ENCODE measurements at regions not wholly inside any gene's neighbourhood (a gene's known extent, or its start where the extent isn't known, plus 50 kb on each side); places are given as distances from the start of the nearest gene placed in this dataset.

DNA sequence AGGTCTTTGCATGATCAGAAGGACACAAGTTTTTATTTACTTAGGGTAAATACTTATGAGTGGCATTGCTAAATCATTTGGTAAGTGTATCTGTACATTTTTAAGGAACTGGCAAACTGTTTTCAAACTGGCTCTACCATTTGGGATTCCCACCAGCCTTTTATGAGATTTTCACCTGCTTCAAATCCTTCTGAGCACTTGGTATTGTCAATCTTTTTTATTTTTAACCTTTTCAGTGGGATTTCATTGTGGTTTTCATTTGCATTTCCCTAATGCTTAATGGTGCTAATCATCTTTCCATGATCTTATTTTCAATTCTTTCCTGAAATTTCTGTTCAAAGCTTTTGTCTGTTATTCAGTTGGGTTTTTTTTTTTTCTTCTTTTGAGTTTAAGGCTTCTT is 475.6 kb downstream of the MAN2A1 start:
- TF ChIP-seq, protein P1, sequence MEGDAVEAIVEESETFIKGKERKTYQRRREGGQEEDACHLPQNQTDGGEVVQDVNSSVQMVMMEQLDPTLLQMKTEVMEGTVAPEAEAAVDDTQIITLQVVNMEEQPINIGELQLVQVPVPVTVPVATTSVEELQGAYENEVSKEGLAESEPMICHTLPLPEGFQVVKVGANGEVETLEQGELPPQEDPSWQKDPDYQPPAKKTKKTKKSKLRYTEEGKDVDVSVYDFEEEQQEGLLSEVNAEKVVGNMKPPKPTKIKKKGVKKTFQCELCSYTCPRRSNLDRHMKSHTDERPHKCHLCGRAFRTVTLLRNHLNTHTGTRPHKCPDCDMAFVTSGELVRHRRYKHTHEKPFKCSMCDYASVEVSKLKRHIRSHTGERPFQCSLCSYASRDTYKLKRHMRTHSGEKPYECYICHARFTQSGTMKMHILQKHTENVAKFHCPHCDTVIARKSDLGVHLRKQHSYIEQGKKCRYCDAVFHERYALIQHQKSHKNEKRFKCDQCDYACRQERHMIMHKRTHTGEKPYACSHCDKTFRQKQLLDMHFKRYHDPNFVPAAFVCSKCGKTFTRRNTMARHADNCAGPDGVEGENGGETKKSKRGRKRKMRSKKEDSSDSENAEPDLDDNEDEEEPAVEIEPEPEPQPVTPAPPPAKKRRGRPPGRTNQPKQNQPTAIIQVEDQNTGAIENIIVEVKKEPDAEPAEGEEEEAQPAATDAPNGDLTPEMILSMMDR (IDR thresholded peaks at IDR 0.05), result no peak
- no peak for TF ChIP-seq EZH2phosphoT487 (IDR thresholded peaks at IDR 0.05)

Data from neural progenitor cell (in vitro differentiated cells).